ENCODE measurements at regions not wholly inside any gene's neighbourhood (a gene's known extent, or its start where the extent isn't known, plus 50 kb on each side); places are given as distances from the start of the nearest gene placed in this dataset.

DNA sequence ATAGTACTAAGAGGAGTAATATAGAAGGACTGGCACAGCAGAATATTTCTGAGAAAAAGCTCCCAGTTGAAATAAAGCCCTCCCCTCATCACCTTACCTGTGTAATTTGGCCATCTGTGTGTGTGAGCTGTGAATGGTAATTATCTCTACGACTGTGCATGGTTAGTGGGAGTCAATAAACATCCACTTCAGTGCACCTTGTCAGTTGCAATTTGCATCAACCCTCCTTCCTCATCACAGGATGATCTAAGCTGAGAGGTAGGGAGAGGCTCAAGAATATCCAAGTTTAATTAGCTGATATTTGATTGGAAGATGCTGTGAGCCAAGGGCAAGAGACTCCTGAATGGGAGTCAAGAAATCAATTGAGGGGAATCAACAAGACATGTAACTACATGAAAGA is 694.9 kb upstream of the KLHL29 start:
- H3K36me3 ChIP-seq, result no peaks in the 10 kb centered on the region
- H3K4me3 ChIP-seq, result no peak overlapping the region
- intact Hi-C loops (cut with DNase I), result no loop called here
- H3K9me3 ChIP-seq, result no peaks in the 10 kb centered on the region
- DNase-seq, result no peak
- H3K4me1 ChIP-seq (ENCODE audit: insufficient read depth), result no peaks in the 10 kb centered on the region
- TF ChIP-seq, protein P1, sequence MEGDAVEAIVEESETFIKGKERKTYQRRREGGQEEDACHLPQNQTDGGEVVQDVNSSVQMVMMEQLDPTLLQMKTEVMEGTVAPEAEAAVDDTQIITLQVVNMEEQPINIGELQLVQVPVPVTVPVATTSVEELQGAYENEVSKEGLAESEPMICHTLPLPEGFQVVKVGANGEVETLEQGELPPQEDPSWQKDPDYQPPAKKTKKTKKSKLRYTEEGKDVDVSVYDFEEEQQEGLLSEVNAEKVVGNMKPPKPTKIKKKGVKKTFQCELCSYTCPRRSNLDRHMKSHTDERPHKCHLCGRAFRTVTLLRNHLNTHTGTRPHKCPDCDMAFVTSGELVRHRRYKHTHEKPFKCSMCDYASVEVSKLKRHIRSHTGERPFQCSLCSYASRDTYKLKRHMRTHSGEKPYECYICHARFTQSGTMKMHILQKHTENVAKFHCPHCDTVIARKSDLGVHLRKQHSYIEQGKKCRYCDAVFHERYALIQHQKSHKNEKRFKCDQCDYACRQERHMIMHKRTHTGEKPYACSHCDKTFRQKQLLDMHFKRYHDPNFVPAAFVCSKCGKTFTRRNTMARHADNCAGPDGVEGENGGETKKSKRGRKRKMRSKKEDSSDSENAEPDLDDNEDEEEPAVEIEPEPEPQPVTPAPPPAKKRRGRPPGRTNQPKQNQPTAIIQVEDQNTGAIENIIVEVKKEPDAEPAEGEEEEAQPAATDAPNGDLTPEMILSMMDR (IDR thresholded peaks at IDR 0.05), result no peak
- TF ChIP-seq EP300 (IDR thresholded peaks at IDR 0.05), result no peak
- TF ChIP-seq POLR2A (IDR thresholded peaks at IDR 0.05), result no peak
- WGBS, 3 donors, result 25 to 53% (median 52%) methylated on average over 1 of the region's 1 CpG
- no peaks in the 10 kb centered on the region for H3K27me3 ChIP-seq
- no peak overlapping the region for H3K27ac ChIP-seq

DNA sequence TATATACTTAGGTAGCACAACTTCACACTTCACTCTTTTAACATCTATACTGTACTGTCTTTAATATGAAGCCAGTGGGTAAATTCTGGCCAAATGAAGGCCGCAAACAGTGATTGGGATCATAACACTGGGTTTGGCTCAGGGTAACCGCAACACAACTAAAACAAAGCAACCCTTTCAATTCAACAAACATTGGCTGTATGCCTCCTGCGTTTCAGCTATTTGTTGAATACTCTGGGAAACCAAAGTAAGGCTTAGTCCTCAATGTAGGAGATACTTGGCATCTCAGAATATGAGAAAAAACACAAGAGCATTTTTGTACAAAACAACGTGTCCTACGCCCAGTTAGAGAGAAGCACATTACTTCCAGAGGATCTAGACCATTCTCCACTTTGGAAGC is 693.3 kb upstream of the KLHL29 start:
- Histone ChIP-seq H3K27me3 (no peaks in the 10 kb centered on the region), H3K36me3 (no peaks in the 10 kb centered on the region), H3K27ac (no peak overlapping the region), H3K4me3 (no peak overlapping the region), H3K4me1 (ENCODE audit: insufficient read depth) (no peaks in the 10 kb centered on the region), H3K9me3 (no peaks in the 10 kb centered on the region)
- intact Hi-C loops (cut with DNase I), result no loop called here
- no peak for TF ChIP-seq POLR2A (IDR thresholded peaks at IDR 0.05)
- TF ChIP-seq, protein P1 (IDR thresholded peaks at IDR 0.05), result no peak
- whole genome bisulfite sequencing, 3 donors, result 66 to 79% (median 76%) methylated on average over 5 of the region's 5 CpGs
- DNase-seq, result no peak

DNA sequence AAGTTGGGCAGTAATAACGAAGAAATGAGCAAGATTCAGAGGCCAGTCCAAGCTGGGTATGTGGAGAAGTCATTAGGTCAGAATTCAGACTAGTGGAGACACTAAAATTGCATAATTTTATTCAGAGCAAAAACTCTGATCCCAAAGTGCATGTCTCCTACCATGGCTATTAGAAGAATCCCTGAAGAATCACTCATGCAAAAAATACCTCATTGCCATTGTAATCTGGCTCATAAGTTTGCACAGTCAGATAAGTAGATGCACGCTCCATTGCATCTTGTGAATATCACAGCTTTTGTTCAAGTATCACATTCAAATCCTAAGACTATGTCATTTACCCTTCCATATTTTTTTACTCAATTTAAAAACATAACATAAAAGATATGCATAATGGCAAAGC is 692.2 kb upstream of the KLHL29 start:
- no peaks in the 10 kb centered on the region for H3K9me3 ChIP-seq
- H3K27me3 ChIP-seq, result no peaks in the 10 kb centered on the region
- H3K4me3 ChIP-seq, result no peak overlapping the region
- no peaks in the 10 kb centered on the region for H3K36me3 ChIP-seq
- H3K4me1 ChIP-seq (ENCODE audit: insufficient read depth), result no peaks in the 10 kb centered on the region
- H3K27ac ChIP-seq, result no peak overlapping the region
- TF ChIP-seq, protein P1 (IDR thresholded peaks at IDR 0.05), result no peak
- DNase-seq, result no peak
- intact Hi-C loops (cut with DNase I), result no loop called here
- WGBS, 3 donors, result 83 to 84% (median 84%) methylated on average over 2 of the region's 2 CpGs

DNA sequence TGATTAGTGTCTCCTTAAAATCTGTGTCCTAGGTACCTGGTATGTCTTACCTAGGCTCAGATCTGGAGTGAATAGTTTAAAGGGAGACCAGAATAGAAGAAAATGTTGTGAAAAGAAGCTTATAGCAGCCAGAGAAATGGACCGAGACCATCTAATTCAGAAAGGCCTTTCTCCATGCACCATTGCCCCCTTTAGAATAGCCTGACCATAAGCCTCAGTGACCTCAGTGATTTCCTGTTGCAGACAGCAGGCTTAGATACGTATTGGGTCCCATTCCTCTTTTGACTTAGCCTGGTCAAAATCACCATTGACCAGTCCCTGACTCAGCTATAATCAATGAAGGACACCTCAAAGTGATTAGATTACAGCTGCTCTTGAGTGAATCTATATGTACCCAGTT is 690.7 kb upstream of the KLHL29 start:
- H3K4me1 ChIP-seq (ENCODE audit: insufficient read depth), result no peaks in the 10 kb centered on the region
- no peak for DNase-seq
- no peak overlapping the region for H3K27ac ChIP-seq
- TF ChIP-seq EP300 (IDR thresholded peaks at IDR 0.05), result no peak
- TF ChIP-seq, protein P1 (IDR thresholded peaks at IDR 0.05), result no peak
- no peak for TF ChIP-seq POLR2A (IDR thresholded peaks at IDR 0.05)
- no peak overlapping the region for H3K4me3 ChIP-seq
- intact Hi-C loops (cut with DNase I), result no loop called here
- H3K27me3 ChIP-seq, result no peaks in the 10 kb centered on the region
- WGBS, 3 donors, result 83 to 90% (median 88%) methylated on average over 2 of the region's 2 CpGs
- H3K36me3 ChIP-seq, result no peaks in the 10 kb centered on the region
- no peaks in the 10 kb centered on the region for H3K9me3 ChIP-seq

DNA sequence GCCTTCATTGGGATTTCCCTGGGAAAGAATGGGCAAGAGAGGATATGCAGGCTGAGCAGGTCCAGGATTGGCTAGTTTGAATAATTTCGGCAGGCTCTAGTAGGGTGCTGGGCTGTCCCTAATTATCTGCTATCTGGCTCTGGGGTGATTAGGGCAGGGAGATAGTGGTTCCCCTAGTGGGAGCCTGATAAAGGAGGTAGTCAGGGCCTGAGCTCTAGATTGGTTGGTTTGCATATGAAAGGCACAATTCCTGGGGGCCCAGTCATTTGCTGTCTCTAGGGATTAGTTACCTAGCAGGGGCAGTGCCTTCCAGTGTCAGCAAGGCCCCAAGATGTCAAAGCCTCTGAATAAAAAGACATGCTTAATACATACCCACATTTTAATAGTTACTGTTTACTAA is 690.1 kb upstream of the KLHL29 start:
- no peaks in the 10 kb centered on the region for H3K27me3 ChIP-seq
- H3K9me3 ChIP-seq, result no peaks in the 10 kb centered on the region
- intact Hi-C loops (cut with DNase I), result no loop called here
- no peak overlapping the region for H3K27ac ChIP-seq
- no peaks in the 10 kb centered on the region for H3K4me1 ChIP-seq (ENCODE audit: insufficient read depth)
- no peak overlapping the region for H3K4me3 ChIP-seq
- H3K36me3 ChIP-seq, result no peaks in the 10 kb centered on the region
- no peak for DNase-seq
- no peak for TF ChIP-seq EP300 (IDR thresholded peaks at IDR 0.05)
- TF ChIP-seq POLR2A (IDR thresholded peaks at IDR 0.05), result no peak
- TF ChIP-seq, protein P1 (IDR thresholded peaks at IDR 0.05), result no peak
- WGBS, 3 donors, result 55 to 77% (median 60%) methylated on average over 1 of the region's 1 CpG

All from ovary (tissue), 7 donors.